ENCODE measurements at regions not wholly inside any gene's neighbourhood (a gene's known extent, or its start where the extent isn't known, plus 50 kb on each side); places are given as distances from the start of the nearest gene placed in this dataset.

DNA sequence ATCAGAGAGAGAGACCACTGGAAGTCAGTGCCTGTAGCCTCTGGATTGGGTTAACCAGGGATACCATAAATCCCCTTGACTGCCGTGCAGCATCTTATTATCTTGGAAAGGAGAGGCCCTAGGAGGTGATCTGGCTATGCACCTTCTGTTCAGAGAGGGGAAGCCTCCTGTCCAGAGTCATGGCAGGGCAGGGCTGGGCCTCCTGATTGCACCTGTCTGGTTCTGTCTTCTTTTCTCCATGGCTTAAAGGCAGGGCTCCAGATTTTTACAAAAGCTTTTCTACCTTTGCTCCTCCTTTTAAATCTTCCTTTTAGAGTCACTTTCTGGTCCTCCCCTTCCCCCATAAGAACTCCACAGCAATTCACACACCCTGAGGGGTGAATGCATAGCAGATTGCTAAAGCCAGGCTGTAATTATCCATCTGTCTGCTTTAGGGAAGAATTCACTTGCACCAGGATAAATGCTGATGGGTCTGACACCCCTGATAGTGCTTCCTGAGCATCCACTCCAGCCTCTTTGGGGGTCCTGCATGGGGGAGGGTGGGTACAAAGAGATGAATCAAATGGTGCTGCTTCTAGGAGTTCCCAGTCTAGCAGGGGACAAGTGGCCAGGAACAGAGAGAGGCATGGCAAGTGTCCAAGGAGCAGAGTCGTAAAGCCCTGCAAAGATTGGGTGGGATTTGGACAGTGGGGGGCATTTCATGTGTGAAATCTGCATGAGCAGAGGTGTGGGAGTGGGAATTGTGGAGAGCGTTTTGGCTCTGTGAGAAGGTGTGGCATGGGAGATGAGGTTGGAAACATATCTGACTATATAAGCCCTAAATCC lies 141.3 kb upstream of the ALDH1B1 start:
- no peak for TF ChIP-seq EZH2 (IDR thresholded peaks at IDR 0.05; ENCODE audit: insufficient read depth, poor library complexity, severe bottlenecking)
- TF ChIP-seq EZH2phosphoT487 (IDR thresholded peaks at IDR 0.05; ENCODE audit: insufficient read depth, low read depth): no peak
